HG03139 (cell line): ENCODE measurements at regions not wholly inside any gene's neighbourhood (a gene's known extent, or its start where the extent isn't known, plus 50 kb on each side); places are given as distances from the start of the nearest gene placed in this dataset.

ENCODE experiments used
- ATAC-seq: cut with Tn5 transposase; IDR thresholded peaks from one replicate; pipeline ENCODE4 v1.9.1; 2021; ENCODE audit not compliant: unreplicated experiment

DNA sequence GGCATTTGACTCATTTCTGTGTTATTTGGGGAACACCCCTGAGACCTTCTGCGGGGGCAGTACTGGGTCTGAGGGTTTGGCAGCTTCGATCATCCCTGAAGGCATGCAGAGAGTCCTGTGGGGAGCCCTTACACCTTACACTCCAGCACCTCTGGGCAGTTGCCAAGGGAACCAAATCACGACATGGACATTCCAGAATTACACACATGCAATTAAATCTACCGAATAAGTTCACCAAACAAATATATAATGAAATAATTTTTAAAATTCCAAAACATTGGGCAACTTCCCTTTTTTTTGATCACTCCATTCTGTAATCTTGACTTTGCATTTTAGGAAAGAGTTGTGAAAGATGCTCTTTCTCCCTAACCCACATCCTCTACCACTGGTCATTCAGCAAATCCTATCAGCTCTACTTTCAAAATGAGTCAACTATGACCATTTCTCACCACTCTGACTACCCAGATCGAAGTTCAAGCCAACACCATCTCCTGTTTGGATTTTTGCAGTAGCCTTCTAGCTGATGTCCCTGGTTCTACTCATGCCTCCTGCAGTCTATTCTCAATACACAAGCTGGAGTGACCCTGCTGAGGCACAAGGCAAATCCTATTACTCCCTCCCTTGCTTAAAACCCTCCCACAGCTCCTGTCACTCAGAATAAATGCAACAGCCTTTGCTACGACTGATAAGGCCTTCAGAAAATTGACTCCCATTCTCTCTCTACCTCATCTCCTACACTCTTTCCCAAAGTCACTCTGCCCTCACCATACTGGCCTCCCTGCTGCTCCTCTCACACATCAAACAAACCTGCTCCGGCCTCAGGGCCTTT is 533.3 kb downstream of the HACE1 start:
- no peak for ATAC-seq

DNA sequence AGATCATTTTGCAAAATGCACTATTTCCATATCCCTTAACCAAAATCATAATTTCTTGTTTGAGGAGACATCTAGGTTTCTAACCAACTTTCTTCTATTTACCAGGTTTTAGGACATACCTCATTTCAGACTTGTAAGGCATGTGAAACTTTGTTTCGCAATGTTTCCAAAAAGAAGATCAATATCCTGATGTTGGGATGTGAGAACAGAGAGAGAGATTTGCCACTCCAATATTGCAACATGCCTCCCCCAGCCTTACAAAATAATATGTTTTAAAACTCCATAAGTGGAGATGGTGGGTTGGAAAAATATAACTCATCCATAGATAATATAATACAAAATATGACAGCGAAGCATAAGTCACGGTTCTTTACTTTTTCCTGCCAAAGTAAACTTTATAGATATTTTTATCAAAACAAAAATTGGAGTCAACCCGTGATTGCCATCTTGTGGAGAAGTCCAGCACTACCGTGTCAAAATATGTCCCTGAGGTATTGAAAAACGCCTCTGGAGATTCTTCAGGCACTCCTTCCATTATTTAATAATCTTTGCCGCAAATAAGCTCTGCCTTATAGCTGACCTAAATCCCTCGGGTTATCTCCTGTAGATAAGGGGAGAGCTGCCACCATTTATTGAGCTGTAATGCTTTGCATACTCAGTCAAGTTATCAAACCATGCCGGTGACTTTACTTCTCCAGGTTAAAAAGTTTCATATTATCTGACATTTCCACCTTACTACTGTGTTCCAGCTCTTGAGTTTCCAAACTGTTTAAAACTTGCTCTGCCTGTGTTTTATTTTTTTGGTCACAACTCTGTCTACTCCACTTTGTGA is 534.2 kb downstream of the HACE1 start:
- no peak for ATAC-seq

DNA sequence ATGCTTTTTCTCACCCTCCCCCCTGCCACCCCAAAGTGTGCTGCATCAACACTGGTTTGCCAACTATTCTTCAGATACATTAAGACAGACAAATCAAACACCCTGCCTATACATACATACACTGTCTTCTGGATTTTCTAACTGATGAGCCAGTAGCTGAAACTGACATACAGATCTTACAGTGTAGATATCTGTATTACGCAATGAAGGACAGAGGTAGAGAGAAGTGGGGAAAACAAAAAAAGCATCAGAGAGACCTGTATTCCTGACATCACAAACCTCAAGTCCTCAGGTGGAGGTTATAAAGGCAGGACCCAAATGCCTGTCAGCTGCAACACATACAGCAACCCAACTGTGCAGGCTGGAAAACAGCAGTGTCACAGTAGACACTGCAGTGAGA is 535.4 kb downstream of the HACE1 start:
- no peak for ATAC-seq

DNA sequence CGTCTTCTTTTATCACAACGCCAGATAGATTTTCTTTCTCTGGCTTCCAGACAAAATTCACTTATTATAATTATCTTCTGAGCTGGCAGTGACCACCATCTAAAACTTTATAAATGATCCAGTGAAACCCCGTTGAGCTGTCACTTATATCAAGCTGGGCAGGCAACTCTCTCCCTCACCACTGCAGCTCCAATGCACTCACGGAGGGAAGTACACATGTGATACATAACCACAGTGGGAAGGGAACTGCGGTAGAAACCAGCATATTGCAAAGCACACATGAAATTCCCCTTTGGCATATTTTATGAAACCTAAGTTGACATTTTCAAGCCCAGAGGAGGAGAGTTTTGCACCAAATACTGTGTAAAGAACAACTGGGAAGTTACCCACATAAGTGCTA is 536.9 kb downstream of the HACE1 start:
- ATAC-seq = no peak

DNA sequence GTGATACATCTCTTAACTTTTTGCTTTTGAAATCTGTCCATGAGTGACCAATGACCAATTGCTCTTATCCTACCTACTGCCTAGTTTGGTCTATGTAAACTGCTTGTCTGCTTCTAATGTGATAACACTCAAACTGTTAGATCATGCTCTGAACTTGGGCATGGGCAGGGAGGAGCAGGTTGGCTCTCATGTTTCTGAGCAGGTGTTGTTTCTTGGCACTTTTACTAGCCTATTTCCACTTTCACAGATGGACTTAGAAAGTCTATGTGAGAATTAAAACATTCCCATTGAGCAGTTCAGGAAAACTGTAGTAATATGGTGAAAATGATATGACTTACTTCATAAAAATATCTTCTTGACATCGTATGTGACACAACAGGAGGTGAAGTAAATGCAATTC is 538.4 kb downstream of the HACE1 start:
- no peak for ATAC-seq

DNA sequence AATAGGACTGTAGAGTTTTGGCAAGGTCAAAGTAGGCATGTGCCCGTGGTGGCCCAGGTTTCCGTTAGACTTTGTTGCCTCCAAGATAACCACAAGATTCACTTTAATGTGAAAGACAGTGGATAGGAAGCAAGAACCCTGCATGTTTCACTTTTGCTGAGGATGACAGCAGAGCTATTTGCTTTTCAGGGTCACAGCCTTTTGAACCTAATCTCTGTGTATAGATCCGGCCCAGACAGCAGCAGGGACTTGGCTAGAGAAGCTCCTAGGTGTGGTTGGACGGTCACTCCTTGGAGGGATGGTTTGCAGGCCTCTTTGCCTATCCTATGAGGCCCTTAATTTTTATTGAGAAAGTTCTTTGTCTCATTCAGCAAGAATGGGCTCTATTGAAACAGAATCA is 538.8 kb downstream of the HACE1 start:
- no peak for ATAC-seq

DNA sequence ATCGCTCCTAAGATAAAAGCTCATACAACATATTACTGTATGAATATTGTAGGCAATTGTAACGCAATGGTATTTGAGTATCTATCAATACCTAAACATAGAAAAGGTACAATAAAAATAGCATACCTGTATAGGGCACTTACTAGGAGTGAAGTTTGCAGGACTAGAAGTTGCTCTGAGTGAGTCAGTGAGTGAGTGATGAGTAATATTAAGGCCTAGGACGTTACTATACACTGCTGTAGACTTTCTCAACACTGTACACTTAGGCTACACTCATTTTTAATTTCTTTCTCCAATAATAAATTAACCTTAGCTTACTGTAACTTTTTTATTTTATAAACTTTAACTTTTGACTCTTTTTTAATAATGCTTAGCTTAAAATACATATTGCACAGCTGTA is 546.9 kb downstream of the HACE1 start:
- no peak for ATAC-seq

DNA sequence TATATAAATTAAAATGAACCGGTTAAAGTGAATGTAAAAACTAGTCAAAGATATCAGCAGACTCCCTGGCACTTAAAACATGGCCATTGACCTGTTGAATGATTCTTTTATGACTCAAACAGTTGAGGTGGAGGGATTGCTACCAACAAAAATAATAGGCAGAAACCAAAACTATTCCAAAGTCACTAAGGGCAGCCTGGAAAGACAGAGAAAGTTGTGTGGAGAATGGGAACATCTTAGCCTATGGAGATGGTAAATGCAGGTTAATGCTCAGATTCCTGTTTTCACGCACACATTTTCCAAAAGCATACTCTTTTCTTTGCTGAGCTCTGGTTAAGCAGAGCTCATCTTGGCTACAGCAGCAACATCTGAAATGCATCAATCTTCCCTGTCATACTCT is 553.5 kb downstream of the HACE1 start:
- ATAC-seq = no peak

DNA sequence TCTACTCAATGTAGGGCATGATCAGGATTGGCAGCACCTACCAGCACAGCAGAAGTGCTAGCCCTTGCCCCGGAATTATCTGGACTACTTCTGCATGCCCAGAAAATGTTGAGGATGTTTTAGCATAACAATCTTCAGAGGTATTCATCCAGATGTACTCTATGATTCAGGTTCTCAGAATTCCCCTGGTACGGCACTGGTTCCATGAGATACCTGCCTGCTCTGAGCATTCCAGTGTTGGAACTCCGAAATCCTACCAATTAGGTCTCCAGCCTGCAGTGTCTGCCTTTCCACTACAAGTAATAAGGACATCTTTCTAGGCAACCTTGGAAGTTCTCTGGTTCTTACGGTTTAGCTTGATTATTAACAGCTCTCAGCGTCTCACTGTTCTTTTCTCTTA is 554.5 kb downstream of the HACE1 start:
- no peak for ATAC-seq

DNA sequence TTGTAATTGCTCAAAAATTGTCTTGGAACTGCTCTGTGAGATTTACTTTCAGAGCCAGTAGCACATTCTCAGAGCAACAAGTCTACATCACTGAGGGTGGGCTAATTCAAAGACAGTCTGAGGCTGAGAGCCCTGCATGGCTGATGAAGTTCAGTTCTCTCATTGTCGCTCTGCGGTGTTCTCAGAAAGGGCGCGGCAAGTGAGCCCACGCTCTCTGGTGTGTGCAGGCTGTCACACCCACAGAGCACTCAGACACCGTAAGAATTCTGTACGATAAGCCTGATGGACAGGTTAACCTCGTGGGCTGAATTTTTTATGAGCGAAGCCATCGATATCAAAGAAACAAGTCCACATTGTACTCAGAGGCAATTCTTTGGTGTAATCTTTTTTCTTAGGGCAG is 557.8 kb downstream of the HACE1 start:
- no peak for ATAC-seq

DNA sequence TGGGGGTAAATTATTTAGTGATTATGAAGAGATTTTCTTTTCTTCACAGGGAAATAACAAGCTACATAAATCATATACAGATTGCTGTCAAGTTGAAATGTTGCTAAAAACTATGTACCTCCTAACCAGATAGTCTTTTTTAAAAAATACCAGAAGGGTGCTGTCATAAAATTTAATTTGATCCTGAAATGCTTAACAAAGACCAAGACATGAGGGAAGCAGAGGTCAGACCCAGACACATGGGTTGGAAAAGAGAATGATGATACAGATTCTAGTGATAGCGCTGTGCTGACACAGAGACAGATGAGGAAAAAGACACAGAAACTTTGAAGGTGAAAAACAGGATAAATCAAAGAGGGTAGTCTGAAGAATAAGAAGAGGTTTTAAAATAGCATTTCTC is 573.1 kb downstream of the HACE1 start:
- ATAC-seq = no peak

DNA sequence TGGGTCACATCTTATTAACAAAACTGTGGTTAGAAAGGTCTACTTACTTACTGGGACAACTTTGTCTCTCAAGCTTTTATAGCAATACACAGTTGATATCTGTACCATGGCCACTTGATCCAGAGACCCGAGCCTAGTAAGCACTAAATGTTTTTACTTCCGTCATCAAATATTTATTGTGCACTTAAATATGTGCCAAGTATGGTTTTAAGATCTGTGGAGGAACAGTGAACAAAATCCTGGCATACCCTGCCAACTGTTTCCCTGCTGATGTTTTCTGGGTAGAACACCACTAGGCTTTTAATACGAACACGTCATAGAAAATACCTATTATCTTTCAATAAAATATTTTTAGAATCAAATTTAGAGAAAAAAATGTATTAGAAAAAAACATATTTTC is 574.8 kb downstream of the HACE1 start:
- no peak for ATAC-seq

DNA sequence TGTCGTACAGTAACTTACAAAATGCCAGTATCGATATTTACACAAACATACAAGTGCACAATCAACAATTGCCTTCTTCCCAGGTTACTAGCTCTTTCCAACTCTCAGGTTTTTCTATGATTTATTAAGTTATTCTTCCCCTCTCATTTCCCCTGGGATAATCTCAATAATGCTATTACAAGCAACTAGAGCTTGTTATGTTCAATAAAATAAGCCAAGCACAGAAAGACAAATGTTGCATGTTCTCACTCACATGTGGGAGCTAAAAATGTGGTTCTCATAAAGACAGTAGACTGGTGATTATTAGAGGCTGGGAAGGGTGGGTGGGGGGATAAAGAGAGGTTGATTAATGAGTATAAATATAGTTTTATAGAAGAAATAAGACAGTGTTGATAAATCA is 577.1 kb downstream of the HACE1 start:
- no peak for ATAC-seq

DNA sequence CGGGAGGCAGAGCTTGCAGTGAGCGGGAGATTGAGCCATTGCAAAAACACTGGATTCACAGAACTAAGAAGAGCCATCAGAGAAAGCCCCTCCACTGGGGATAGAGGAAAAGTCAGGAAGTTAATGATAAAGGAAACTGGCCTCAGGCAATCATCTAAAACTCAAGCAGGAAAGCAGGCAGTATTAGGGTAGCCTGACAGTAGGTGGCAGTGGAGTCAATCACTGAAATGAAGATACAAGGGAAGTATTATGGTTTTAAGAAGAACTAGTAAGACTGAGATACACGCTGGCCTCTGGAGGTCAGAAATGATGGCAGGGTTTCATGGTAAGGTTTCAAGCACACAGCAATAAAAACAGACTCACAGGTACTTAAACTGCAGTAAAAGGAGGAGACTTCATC is 578.3 kb downstream of the HACE1 start:
- ATAC-seq = no peak

DNA sequence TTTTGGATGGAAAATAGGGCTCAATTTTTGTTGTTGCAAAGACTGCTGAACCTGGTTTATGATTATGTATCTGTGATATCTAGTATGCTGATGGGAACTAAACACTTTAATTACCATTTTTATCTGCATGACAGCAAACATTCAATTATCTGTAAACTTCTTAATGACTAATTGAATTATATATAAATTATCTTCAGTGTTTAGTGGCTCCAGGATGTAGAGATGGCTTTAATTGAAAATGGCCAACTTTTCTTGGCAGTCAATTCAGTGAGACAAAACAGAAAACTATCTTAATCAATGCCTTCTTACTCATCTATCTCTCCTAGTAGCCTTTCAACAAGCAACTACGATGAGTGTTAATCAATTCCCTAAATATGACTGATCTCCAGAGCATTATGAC is 591.3 kb downstream of the HACE1 start:
- no peak for ATAC-seq

DNA sequence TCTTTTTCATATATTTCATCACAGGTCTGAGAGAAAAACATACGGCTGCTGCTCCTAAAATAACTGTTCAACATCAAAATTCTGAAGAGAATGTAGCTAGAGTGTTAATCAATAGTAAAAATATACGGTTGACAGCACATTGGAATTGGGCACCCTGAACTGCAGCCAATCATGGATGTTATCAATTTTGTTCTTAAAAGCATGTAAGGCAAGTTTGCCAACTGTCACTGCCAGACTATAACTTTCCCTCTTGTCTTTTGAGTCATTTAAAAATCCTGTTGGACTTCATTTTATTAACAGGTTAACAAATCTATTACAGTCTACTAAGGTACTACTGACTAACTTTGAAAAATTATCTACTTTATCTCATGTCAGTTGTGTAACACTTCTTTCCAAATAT is 592.8 kb downstream of the HACE1 start:
- ATAC-seq = no peak

DNA sequence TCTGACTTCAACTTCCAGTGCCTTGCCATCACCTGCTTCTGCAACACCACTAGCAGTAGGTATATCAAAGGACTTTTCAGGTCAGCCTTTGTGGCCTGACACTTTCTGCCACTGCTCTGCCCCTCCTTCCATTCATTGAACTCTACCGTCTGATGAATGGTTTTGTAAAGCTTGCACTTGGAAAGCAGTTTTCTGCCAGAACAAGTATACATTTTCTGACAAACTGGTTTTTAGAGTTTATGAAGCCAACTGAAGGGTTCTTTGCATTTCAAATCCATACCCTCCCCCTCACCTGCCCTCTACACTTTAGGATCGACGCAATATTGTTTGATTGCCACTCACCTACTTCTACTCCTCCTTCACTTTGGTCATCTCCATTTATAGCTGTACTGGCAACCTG is 603.1 kb downstream of the HACE1 start:
- no peak for ATAC-seq

DNA sequence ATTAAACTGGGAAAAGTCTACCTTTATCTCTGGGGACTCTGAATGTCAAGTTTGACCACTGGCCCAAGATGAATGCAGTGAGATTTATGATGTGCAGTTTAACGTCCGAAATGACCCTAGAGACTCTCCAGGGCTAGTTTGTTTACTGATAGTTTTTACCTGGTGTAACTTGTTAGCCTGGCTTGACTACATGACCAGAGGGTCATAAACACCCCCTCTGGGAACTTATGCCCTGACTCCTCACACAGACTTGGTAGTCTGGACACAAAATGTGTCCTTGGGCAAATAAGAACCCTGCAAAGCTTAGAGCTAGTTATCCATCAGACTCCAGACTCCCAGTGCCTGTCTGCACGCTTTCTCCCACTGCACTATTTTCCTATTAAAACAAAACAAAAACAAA is 606.5 kb downstream of the HACE1 start:
- ATAC-seq = no peak

DNA sequence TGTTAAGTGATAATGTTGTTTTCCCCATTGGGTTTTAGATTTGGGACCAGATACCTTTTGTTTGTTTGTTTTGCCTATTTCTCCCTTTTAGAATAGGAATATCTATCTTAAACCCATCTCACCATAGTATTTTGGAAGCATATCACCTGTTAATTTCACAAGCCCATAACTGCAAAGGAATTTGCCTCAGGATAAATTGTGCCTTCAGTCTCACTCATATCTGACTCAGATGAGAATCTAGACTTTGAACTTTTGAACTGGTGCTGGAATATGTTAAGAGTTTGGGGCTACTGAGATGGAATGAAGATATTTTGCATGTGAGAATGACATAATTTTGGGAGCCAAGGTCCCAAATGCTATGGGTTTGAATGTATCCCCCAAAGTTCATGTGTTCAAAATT is 607.4 kb downstream of the HACE1 start:
- ATAC-seq = no peak

DNA sequence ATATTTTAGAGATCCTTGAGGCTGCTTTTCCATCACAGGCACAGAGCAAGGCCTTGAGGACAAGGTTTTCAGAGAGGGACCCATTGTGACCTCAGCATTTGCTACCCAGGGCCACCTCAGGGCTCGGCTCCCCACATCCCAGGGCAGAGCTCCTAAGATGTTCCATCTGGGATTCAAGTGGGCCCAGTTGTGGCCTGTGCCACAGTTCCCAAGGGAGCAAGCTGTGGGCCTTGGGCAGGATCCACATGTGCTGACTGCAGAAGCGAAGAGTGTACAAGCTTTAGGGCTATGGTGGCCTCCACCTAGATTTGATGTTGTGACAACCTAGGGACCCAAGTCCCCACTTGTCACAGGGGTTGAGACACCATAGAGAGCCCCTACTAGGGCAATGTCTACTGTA is 608.1 kb downstream of the HACE1 start:
- ATAC-seq = no peak

DNA sequence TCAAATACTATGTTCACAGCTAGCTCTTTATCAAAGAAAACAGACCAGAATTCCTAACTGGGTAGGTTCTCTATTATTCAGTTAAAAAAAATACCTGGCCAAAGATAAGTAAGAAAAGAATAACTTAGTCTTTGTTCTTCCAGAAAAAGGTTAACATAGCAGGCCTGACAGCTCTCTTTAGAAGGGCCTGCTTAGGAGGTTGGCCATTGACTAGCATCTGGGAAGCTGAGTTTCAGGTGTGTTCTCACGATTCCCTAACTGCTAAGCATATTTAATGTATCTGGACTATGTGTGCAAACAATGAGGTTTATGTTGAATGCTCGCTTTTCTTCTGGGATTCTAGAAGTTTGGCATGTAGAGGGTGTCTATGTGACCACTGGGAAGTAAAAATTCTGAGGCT is 618.9 kb downstream of the HACE1 start:
- ATAC-seq = no peak

DNA sequence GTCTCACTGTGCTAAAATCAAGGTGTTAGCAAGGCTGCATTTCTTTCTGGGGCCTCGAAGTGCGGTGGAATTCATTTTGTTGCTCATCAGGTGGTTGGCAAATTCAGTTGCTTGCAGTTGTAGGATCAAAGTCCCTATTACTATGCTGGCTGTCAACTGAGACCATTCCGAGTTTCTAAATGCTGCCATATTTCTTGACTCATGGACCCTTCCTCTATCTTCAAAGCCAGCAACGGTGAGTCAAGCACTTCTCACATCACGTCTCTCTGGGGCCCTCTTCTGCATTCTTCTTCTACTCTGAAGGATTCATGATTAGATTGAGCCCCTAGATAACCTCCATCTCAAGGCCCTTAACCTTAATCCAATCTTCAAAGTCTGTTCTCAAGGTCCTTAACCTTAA is 619.7 kb downstream of the HACE1 start:
- no peak for ATAC-seq

DNA sequence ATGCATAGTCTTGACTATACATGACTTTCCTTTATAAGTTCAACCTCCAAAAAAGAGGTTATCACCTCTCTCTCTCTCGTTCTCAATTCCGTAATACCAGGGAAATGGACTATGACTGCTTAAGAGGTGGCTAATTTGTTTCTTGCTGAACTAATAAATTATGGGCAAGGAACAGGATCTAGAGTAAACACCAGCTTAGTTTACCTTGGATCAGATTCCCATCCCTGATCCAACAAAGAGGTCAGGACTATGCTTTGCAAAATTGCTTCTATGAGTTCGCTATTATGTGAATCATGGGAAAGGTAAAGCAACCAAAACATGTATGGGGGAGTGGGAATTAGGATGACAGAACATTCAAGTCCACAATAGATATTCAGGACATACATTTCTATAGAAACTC is 630.7 kb downstream of the HACE1 start:
- ATAC-seq = no peak
